ENCODE measurements at regions not wholly inside any gene's neighbourhood (a gene's known extent, or its start where the extent isn't known, plus 50 kb on each side); places are given as distances from the start of the nearest gene placed in this dataset.
"Not testable (repeated sequence)": the region's sequence is repeated elsewhere in the genome, so short reads cannot be mapped to it uniquely, and the experiment has no call there.

DNA sequence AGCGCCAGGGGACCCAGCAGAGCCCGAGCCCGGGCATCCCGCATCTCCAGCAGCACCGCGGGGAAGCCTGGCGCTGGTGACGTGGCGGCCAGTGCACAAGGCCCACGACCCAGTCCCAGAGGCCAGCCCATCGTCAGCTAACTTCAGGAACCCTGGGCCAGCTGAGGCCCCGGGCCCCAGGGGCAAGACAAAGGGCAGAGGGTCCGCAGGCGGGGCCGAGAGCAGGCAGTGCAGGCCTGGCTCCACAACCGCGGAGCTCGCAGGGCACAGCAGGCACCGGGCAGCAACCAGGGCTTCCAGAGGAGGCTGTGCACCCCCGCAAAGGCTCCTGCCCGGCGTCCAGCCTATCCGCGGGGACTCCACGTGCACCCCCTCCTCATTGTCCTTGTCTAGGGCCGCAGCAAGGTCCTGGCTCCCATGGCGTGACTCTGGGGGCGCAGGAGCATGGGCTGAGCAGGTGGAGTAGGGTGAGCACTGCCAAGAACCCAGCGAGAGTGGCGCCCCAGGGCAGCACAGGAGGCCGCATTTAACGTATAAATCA, 352.5 kb downstream of the KCNJ18 start:
- DNase-seq = not testable (repeated sequence)

DNA sequence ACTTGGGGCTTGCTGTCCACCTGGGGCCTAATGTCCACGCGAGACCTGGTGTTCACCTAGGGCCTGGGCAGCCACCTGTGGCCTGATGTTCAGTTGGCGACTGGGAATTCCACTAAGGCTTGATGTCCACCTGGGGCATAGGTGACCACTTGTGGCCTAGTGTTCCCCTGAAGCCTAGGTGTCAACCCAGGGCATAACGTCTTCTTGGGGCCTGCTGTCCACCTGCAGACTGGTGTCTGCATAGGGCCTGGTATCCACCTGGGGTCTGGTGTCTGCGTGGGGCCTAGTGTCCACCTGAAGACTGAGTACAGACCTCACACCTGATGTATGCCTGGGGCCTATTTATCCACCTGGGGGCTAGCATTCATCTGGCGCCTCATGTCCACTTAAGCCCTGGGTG, 355.2 kb downstream of the KCNJ18 start:
- DNase-seq = not testable (repeated sequence)

DNA sequence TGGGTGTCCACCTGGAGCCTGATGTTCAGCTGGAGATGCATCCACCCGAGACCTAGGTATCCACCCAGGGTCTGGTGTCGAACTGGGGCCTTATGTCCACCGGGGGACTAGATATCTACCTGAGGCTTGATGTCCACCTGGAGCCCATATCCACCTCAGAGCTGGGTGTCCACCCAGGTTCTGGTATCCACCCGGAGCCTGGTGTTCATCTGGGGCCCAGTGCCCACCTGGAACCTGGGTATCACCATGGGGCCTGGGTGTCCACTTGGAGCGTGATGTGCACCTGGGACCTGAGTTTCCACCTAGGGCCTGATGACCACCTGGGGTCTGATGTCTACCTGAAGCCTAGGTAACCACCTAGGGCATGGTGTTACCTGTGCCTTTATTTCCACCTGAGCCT, 355.9 kb downstream of the KCNJ18 start:
- not testable (repeated sequence) for DNase-seq

DNA sequence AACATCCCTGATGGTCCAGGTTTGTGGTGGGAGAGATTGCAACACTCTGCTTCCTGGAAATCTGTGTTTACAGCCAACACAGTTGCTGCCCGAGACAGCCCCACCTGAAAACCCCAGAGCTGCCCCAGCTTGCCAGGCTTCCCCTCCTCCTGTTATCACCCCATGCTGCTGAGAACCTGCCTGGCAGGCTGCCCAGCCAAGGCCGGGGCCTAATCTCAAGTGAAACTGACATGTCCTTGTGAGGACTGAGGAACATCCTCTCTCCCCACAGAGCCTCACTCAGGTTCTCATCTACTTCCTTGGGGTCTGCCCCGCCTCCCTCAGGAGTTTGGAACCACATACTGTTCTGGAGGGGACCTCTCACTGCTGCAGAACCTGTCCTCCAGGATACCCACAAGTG, 358.4 kb downstream of the KCNJ18 start:
- not testable (repeated sequence) for DNase-seq

DNA sequence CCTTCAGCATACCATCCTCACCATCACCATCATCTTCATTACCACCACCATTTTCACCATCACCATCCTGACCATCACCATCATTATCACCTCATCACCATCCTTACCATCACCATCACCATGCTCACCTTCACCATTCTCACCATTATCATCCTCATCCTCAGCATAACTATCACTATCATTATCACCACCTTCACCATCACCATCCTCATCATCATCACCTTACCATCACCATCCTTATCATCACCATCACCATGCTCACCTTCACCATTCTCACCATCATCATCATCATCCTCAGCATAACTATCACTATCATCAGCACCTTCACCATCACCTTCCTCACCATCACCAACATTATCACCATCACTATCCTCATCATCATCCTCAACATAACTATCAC, 360.4 kb downstream of the KCNJ18 start:
- not testable (repeated sequence) for DNase-seq

DNA sequence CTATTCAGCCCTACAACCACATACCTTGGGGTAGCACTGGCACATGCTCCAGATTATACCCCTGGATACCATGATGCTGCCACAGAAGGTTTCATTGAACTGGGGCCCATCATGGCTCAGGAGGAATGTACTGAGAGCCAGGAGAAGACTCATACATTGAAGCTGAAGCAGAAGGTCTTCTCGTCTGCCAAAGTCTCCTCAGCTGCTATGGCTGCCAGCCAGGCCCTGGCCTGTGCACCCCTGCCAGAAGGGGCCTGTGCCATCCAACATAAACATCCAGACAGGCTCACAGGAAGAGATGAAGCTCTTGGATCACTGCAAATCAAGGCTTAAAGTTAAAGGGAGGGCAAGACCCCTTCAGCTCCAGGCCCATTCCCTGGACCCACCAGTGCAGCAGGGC, 364.2 kb downstream of the KCNJ18 start:
- DNase-seq = not testable (repeated sequence)

DNA sequence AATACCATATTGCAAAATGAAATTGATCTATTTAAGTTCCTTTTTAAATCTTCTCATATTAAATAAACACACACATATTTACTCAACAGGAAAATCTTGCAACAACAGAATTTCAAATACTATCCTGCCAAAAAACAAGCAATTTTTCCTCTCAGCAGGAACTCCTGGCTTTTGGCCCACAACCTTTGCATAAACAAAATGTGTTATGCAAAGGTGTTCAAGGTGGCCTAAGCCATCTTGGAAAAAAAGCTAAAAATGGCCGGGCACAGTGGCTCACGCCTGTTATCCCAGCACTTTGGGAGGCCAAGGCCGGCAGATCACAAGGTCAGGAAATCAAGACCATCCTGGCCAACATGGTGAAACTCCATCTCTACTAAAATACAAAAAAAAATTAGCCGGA, 383.6 kb downstream of the KCNJ18 start:
- DNase-seq = not testable (repeated sequence)

DNA sequence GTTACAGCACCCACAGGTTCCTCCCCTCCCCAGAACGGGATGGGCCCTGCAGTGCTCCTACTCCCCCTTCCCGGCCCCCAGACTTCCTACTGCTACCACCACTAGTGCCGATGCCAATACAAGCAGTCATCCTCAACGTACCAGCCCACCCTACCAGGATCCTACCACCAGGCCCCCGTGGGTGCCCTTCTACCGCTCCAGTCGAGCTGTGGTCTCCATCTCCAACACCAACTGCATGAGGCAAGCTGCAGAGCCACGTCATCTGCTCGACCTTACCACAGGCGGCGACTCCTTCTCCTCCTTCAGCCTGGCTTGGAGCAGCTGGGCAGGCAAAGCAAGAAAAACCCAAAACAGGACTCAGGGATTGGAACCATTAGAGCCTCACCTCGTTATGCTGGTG, 396.3 kb downstream of the KCNJ18 start:
- not testable (repeated sequence) for DNase-seq

DNA sequence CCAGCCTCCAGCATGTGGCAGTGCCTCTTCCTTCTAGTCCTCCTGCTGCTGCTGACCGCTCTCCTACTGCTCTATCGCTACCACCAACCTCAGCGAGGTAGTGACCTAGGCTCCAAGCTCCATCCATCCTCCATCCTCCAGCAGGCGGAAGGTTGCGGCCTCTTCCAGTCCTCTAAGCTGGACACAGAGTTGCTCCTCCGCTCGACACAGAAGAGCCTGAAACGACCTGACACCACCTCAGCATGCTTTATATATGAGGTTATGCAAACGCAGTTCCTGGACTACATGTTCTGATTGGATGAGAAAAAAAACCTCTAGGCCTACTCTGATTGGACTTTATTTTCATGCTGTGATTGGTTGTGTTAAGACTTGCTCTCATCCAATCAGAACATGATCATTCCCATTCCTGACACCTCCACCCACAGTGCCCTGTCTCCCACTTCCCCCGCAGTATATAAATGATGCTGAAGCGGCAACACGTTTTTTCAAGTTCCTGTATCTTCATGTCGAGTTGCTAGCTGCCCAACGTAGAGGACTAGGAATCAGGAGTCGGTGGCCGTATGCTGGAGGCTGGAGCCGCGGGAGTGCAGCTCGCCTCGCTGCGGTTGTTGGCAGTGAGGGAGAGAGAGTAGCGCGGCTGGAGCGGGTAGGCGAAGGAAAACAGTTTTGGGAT, 398.1 kb downstream of the KCNJ18 start:
- DNase-seq = no peak

DNA sequence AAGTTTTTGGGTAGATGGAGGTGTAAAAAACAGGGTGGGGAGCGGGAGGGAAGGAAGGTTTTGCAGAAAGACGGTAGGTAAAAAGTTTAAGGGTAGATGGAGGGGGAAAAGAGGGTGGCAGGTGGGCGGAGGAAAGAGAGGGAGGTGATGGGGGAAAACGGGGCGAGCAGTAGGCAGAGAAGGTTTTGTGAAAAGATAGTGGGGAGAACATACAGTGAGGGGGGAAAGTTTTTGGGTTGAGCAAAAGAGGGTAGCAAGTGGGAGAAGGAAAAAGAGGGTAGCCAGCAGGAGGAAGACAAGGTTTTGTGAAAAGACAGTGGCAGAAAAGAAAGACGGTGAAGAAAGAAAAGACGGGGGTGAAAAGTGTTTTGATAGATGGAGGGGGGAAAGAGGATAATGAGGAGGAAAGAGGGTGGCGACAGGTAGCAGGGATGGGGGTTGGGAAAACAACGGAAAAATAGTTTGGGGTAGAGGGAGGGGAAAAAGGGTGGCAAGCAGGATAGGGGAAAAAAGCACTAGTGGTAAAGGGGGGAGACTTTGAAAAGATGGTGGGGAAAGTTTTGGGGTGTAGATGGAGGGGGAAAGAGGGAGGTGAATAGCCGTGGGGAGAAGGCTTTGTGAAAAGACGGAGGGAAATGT, 398.8 kb downstream of the KCNJ18 start:
- DNase-seq = not testable (repeated sequence)

DNA sequence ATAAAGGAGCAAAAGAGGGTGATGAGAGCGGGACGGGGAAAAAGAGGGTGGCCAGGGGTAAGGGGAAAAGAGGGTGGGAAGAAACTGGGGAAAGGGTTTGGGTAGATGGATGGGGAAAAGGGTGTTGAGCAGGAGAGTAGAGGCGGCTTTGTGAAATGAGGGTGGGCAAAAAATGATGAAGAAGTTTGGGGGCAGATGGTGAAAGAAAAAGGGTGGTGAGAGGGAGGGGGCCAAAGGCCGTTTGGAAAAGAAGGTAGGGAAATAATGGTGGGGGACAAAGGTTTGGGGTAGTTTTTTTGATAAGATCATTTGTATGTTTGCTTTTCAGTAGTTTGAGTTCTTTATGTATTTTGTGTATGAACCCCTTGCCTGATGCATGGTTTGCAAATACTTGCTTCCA, 399.5 kb downstream of the KCNJ18 start:
- not testable (repeated sequence) for DNase-seq

DNA sequence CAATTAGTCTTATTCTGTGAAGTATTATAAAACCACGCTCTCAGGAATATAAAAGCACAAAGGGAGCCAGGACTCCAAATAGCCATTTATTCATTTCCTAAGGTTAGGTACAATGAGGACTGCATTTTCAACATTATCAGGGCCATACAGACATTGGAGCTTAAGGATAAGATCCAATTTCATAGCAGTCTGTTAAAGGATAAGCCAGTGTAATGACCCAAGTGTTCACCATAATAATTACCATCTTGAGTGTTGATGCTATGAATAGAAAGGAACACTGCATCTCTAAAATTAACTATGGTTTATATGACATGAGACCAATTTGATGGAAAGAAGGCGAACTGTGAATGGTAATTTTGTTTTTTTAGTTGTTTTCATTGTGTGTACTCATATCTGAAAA, 403.1 kb downstream of the KCNJ18 start:
- not testable (repeated sequence) for DNase-seq

DNA sequence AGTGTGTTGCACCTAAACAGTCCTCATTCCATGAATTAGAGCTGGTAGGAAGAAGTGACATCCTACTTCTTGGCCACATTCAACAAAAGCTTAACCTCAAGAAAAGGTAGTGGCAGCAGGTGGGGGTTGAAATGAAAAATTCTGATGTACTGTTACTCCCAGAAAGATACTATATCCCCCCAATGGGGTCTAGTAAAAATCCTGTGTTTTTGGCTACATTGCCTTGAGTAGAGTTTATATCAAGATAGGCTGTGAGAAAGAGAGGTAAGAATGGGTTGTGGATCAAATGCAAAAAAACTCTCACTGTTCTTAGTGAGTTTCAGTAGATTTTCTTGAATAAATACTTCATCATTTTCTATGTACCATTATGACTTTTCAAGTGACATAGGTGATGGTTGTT, 407.3 kb downstream of the KCNJ18 start:
- not testable (repeated sequence) for DNase-seq

DNA sequence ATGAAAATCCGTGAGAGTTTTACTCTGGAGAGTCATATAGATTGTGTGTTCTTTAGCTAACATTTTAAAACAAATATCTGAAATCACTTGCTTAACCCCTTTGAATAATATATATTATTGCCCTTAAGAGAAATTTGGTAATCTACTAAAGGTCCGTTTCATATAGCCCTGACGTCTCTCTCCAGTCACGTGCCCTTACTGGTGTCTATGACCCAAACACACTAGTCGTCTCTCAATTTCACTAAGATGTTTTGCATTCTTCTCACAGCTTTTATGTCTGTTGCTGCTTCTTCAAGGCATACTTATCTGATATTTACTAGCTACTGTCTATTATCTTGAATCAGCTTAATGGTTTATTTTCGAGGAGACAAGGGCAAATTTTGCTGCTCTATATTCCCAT, 409.9 kb downstream of the KCNJ18 start:
- DNase-seq = no peak

DNA sequence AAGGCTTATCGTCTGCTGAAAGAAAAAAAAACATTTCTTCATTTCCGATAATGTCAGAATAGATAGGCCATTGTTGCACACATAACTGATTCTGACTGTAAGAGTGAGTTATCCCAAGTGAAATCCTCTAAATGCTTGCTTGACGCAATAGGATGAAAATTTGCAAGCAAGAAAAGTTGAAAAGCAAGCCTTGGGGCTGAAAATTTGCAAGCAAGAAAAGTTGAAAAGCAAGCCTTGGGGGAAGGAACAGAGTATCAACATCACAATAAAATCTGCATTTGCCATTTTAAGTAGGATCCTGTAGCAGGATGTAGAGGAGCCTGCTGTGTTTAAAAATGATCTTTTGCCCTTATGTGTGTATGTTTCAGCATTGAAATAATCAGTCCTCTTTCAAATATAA, 424.4 kb downstream of the KCNJ18 start:
- not testable (repeated sequence) for DNase-seq

DNA sequence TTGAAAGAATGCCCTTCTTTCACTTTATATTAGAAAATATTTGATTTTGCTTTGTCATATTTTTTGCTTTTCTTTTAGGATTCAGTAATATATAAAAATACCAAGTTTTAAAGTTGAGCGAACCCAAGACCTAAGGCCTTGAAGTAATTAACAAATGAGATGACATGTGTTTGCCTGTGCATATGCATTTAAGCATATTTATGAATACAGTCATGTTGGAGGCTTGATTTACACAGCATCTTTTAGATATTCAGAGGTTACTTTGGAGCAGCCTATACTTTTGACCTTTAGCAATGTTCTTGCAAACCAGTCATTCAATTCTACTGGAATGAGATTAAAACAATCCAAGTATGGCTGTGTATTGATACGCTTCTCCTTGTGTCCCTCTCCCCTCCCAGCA, 425.1 kb downstream of the KCNJ18 start:
- not testable (repeated sequence) for DNase-seq

DNA sequence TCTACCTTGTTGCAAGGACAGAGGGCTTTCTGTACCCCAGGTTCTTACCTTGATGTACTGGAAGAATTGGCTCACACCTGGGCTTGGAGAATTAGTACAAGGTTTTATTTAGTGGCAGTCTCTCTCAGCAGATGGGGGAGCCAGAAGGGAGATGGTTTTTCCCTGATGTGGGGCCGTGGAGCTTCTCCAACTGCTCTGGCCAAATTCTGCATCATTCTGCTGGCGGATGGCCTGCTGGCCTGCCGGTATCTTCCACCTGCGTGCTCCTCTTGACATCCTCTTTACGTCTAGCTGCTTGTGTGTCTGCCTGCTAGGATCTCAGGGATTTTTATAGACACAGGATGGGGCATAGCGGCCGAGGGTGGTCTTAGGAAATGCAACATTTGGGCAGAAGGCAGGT, 426.7 kb downstream of the KCNJ18 start:
- not testable (repeated sequence) for DNase-seq

DNA sequence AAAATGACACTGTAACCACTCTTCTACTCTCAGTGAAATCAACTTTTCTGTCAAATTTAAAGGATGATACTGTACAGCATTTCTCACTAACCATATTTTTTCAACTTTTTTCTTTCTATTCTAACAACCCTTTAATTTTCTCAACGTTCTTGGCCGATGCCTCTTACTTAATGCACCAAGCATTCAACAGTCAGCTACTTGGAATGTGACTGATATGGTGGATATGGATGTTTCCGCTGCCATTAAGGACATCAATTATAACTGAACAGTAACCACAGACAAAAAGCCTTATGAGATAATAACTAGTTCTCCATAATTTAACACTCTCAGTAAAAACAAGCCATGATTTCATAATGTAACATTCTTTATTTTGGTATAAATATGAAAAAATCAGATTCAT, 427.4 kb downstream of the KCNJ18 start:
- DNase-seq = not testable (repeated sequence)

DNA sequence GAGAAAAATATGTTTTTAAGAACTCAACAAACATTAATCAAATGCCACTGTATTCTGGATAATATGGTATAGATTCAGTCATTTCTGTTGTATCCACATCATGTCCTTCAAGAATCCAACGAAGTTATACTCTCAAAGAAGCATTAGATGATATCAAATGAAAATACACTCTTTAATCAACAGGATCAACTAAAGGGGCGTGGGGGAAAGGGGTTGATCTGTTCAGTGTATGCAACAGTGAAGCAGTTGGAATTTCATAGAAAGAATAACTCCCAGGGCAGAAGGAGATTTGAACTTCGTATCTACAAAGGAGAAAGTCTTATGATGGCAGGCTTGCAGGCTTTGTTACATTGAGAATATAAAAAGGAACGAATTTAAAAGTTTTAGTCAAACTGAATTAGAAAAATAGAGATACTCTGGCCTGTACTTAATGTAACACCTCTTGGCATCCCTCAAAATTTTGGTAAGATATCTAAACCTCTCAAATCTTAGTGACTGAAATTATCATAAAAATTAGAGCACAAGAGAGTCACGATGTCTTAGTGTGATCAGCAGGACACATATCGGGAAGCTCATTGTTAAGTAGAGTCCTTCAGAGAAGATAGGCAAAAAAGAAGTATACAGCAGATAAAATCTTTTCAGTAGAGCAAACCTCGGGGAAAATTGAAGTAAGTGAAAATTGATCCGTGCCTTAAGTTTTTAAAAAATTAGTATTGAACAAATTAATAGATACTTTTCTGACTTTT, 431.4 kb downstream of the KCNJ18 start:
- DNase-seq = no peak

DNA sequence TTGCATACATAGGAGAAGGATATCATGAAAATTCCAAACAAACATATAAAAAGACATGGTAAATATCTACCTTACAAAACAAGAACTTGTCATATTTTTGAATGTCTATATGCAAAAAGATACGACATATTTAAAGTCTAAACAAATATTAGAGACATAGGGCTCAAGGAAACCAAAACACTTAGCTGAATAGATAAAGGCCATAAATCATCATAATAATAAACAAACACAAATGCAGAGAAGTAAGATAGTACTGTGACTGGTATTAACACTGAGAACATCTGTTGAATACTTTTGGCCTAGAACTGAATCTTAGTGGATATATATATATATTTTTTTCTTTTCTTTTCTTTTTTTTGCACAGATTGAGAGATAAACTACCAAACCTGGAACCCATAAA, 435.8 kb downstream of the KCNJ18 start:
- DNase-seq = no peak

DNA sequence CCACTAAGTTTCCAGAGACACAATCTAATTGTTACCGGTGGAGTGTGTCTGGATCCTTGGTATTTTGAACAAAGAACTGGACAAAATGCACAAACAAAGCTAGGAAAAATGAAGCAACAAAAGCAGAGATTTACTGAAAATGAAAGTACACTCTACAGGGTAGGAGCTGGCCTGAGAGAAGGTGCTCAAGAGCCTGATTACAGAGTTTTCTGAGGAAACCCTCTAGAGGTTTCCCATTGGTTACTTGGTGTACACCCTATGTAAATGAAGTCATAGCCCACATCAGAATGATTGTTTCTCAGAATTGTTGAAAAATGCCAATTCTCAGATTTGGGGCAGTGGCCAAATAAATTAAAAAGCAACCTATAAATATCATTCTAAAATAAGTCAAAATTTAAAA, 436.4 kb downstream of the KCNJ18 start:
- DNase-seq = no peak

DNA sequence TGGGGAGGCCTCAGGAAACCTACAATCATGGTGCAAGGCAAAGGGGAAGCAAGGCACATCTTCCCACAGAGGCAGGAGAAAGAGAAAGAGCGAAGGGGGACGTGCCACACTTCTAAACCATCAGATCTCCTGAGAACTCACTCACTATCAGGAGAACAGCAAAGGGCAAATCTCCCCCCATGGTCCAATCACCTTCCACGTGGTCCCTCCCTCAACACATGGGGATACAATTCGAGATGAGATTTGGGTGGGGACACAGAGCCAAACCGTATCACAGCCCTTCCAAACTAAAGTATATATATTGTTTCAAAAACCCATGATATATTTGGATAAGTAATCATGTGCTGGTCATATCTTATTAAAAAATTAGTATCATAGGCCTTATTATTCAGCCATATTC, 437.6 kb downstream of the KCNJ18 start:
- DNase-seq = not testable (repeated sequence)

DNA sequence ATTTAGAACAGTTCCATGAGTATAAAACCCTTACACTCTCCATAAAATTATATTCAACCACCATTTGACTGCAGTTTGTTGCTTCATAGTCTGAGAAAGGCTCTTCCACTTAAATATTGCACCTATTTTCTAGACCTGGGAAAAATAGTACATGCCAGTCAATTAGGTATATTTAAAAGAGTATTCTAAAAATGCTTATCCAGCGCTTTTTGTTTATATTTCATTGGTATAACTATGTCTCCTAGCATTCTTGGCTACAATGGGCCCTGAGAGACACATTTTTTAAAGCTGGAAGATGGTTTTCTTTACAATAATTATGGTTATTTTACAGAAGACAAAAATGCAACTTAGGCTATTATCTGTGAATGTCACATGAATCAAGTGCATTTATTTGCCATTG, 439.4 kb downstream of the KCNJ18 start:
- DNase-seq = no peak

Measured in suppressor macrophage treated with lipopolysaccharide for 1 hour (primary cell).